HL-60 (cell line): ENCODE measurements at regions not wholly inside any gene's neighbourhood (a gene's known extent, or its start where the extent isn't known, plus 50 kb on each side); places are given as distances from the start of the nearest gene placed in this dataset.

ENCODE experiments used
- CTCF ChIP-seq: IDR thresholded peaks from one replicate; pipeline ENCODE4 v1.5.1; 2011; ENCODE audit warnings: low read length, control low read depth, inconsistent platforms; ENCODE audit not compliant: insufficient read depth
- POLR2AphosphoS5 ChIP-seq: IDR thresholded peaks from 2 replicates; pipeline ENCODE4 v1.6.1; 2012; ENCODE audit warnings: low read depth
- REST ChIP-seq: IDR thresholded peaks from 2 replicates; pipeline ENCODE4 v1.6.1; 2012; ENCODE audit warnings: low read depth; ENCODE audit not compliant: insufficient replicate concordance

- TF ChIP-seq CTCF (no peak), REST (no peak), POLR2AphosphoS5 (no peak)
Measured at GRCh38 chr6:25202504-25202903, 76.7 kb upstream of the CARMIL1 start.
